COLO668 (cell line): ENCODE measurements at regions not wholly inside any gene's neighbourhood (a gene's known extent, or its start where the extent isn't known, plus 50 kb on each side); places are given as distances from the start of the nearest gene placed in this dataset.

Experiments used
- DNase-seq: peaks from one replicate; lab custom pipeline; 2025; ENCODE audit not compliant: unreplicated experiment; lab: John Stamatoyannopoulos, UW

GRCh38 chr20:17093782-17094181 is 133.1 kb upstream of the PCSK2 start:
- DNase-seq, result no peak

DNA sequence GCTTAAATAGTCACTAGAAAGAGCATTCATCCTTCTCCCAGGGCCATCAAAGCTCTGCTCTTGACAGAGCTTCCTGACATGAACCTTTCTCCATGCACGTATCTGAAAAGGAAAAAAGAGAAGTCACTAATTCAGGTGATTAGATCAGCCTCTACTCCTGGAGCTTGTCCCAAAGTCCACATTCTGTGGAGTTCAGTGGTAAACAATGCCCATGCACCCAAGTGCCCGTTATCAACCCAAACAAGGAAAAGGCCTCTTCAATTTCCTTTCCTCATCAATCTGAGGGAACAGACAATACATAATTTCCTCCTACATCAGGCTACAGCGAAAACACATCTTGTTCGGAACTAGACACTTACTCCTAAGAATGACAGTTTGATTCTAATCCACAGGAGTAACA is 129.2 kb upstream of the PCSK2 start:
- no peak for DNase-seq

DNA sequence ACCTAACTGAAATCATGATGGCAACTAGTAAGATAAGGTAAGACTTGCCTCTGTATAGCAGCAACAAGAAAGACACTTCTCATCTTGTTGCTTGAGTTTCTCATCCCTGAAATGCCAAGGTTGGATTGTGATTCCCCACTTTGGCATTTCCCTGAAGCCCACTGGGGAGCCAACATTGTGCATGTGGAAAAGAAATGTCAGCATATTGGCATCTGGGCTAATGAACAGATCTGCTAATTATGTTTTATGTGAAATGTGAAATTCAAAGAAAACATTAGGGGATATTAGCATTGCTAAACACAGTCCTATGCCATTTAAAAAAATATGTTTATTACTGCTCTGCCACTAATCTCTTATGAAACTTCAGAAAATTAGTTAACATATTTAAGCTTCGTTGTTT is 126.3 kb upstream of the PCSK2 start:
- no peak for DNase-seq

DNA sequence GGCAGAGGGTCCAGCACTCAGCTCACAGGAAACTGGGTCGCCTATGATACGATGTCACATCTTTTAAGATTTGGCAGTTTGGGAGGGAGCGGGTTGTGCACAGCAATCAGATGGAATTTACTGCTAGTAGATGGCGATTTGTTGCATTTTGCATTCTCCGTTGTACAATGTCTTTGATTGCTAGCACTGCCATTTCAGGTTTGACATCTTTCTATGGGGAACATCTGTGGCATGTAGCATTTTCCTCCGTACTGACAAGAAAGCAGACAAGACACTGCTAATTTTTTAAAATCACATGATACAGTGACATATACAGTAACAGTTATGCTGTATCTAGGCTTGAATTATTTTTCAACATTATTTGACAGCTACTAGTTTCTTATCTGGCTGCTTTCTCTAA is 119.7 kb upstream of the PCSK2 start:
- no peak for DNase-seq

DNA sequence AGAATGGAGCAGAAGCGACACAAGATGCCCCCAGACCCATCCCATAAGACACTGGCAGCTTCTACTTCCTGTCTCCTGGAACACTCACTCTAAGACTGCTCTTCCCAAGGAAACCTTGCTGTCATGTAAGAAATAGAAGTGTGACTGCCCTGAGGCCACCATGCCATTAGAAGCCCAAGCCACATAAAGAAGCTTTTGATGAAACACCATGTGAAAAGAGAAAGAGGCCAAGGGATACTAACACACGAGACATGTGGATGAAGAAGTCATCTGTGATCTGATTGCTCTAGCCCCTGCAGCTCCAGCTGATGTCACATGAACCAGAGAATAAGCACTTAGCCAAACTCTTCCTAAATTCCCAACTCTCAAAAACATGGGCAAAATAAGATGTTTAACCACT is 117.9 kb upstream of the PCSK2 start:
- DNase-seq, result no peak

DNA sequence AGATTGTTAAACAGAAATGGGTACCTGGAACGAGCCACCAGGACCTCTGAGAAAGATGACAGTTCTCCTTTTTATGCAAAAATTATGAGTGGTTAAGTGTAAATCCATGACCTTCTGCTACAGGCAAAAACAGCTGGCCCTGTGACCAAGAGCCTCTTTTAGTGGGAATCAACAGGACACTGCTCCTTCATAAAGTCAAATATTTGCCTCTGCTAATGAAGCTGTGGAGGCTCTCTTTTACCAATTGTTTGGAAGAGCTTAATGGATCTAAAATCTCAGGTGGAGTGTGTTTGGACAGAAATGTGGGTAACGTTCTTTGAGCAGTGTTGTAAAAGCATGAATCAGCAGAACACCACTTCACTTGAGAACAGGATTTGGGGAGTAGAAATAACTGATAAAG is 117.5 kb upstream of the PCSK2 start:
- peak; percentile 38 for DNase-seq

- DNase-seq, result no peak
Observed at GRCh38 chr20:17128206-17128605, 98.6 kb upstream of the PCSK2 start.

DNA sequence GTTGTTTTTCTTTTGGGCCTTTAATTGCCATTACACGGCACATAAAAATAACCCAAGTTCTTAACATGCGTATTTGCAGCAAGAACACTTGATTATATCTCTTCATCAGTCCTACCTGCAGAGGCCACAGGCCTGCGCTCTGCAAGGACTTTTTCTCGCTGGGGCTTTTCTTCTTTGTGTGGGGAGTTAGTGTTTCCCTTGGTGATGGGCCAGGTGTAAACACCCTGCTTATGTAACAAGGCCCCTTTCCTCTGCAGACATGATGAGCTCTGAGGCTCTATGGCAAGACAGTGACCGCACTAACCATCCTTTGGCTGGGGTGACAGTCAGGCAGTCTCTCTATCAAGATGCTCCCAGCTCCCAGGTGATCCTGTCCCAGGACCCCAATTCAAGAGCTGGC is 97.8 kb upstream of the PCSK2 start:
- DNase-seq, result no peak

- DNase-seq, result no peak
Observed at GRCh38 chr20:17137692-17138091, 89.1 kb upstream of the PCSK2 start.

DNA sequence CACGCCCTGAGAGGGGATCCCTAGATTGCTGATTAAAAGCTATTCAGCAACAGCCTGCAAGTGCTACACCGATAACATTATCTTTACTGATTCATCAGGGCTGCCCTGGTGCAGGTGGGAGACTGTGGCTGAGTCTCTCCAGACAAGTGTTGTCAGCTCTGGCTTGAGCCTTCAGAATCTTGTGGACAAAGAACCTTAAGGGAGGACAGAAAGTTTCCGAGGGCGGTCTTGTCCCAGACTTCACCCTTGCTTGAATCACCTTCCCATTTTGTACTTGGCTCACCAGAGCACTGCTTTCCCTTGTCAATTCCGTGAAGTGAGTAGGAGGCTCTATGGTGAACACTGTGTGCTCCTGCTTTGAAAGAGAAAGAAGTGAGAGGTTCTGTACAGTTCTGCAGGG is 88.6 kb upstream of the PCSK2 start:
- no peak for DNase-seq

DNA sequence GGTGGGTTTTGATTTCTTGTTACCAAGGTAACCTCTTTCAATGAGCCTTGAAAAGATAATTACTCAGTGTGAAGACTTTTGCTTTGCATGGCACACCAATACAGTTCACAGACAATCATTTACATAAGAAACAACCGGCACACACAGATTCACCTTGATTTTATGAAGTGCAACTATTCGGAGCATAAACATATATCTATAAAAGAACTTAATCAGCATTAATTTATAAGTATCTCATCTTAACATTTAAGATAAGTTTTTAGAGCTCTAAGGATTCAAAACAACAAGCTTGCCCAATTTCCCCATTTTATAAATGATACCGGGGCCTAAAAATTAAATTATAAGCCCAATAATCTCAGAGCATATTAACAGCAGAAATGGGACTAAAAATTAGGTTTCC is 85.9 kb upstream of the PCSK2 start:
- DNase-seq, result no peak

DNA sequence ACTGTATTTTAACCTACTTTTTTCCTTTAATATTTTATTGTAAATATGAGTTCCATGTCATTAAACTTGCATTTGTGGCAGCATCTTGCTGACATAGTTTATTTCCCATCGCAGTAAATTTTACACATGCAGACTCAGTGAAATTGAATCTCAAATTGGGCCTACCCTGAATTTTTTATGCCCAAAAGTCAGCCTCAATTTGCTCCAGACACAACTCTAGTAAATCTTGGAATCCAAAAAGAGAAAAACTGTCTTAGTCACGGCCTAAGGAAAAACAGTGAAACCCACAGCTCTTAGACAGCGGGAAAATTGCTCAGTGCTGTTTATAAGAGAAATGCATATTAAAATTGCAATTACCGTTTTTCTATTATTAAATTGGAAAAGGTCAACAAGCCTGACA is 85.3 kb upstream of the PCSK2 start:
- no peak for DNase-seq

DNA sequence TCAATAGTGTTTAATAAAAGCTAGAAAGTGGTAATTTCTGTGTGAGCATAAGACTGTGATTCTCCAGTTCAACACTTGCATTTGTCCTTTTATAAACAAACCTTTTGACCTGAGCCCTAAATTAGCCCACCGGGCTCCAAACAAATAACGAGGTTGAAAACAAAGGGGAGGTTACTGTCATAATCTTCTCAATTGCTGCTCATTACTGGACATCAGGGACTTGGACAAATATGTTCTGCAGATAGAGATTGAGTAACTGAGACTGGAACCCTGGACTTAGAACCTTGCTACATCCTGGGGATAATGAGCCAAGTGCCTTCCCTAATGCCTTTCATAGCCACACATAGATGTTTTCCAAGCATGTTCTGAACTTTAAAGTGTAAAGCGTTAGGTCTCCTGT is 84.2 kb upstream of the PCSK2 start:
- no peak for DNase-seq

DNA sequence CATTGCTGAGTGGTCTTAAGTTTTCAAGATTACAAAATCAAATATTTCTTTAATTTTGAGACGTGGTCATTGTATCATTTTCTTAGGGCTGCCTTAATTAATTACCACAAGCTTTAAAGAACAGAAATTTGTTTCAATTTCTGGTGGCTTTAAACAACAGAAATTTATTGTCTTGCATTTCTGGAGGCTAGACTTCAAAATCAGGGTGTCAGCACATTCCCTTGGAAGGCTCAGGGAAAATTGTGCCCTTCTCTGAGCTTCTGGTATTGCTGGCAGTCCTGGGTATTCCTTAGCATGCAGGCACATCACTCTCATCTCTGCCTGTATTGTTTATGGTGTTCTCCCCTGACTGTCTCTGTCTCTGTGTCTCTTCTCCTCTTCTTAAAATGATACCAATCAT is 76.0 kb upstream of the PCSK2 start:
- no peak for DNase-seq

DNA sequence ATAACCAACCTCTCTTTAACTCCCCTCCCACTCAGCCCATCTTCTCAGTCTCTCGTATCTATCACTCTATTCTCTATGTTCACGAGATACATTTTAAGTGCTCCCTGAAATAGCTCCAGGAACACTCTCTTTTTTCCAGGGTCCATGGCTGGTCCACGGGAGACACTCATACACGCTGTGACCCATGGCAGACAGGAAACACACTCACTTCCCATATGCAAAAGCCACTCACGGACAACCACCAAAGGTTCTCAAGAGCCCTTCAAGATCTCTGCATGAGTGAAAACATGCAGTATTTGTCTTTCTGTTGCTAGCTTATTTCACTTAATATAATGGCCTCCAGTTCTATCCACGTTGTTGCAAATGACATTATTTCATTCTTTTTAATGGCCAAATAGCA is 71.4 kb upstream of the PCSK2 start:
- DNase-seq, result no peak

GRCh38 chr20:17158701-17159100 is 68.1 kb upstream of the PCSK2 start:
- no peak for DNase-seq

DNA sequence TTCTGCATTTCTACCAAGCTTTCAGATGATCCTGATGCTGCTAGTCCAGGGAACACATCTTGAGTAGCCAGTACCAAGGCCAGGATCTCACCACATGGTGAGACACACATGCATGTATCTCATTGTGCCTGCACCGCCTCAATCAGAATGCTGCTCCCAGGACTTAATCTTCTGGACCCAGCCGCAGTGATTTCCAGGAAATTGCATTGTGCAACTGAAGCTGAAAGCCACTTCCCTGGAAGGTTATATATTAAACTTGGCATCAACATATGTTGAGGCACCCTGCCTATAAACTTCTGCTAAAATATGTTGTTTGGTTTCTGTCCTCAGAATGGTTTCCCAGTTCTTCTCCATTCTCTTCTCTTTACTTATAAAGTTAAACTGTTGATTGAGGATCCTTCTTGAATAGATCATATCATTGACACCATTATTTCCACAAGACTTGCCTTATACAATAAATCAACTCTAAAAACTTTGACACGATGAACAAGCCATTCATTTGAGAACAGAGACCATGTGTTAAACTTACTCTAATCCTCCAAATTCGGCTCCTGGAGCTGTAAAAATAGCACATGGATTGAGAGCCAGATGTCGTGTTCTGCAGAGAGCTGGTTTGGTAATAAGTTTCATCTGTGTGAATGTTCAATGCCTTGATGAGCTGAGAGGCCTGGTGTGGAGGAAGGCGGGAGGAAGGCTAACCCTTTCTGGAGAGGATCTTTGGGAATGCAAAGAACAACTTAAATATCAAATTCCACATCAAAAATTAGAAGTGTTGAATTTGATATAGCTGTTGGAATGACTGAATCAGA is 65.0 kb upstream of the PCSK2 start:
- no peak for DNase-seq

DNA sequence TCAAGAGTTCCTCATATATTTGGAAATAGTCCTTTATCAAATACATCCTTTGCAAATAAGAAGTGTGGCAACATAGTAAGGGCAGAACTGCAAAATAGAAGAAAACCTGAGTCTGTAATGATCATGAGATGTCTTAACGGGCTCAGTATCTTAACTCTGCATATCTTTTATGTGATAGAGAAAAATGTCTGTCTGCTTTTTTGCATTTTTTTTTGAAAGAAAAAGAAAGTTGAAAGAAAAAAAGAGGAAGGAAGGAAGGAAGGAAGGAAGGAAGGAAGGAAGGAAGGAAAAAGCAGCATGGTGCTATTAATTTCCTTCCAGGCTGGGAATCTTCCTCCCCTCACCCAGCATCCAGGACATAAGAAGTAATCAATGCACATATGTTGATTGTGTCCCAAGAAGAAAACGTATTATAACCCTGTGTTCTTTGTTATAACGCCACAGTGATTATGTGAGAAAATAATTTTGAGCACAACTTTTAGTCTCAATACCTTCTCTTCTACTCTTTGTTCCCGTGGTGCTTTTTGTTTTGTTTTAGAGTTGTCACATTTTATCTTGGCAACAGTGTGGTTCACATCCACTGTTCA is 58.7 kb upstream of the PCSK2 start:
- DNase-seq, result no peak

GRCh38 chr20:17169585-17170136 is 57.2 kb upstream of the PCSK2 start:
- DNase-seq, result peak; percentile 88

- no peak for DNase-seq
Observed at GRCh38 chr20:17171746-17172280, 55.0 kb upstream of the PCSK2 start.

DNA sequence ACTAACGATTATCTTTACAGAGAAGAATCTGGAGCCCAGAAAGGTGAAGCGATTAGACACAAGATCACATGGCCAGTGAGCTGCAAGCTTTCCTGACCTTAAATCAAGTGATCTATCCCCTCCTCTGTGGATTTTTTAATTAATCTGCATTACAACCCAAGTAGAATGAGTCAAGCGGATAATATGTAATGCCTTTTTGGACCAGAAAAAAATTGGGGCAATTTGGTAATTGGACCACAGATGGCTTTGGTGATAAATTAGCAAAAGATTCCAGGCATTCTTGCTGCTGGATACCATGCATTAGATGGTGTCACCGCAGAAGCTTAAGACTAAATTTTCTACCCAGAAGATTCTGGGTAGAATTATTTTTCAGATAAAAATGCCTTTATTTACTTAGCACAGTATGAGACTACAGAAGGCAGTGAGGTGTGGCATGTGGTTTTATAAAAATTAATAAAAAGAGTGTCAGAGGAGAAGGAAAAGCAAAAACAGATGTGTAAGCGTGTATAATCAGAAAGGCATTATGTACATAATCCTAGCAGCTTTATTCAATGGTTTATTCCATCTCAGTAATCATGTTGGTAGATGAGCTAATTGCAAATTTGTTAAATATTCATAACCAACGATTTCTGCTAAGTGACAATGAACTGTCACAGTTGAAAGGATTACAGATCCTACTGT is 53.9 kb upstream of the PCSK2 start:
- DNase-seq, result no peak
